SK-N-SH (cell line): ENCODE measurements at regions not wholly inside any gene's neighbourhood (a gene's known extent, or its start where the extent isn't known, plus 50 kb on each side); places are given as distances from the start of the nearest gene placed in this dataset.

ENCODE experiments used
- SIN3A ChIP-seq: IDR thresholded peaks from 2 replicates; pipeline ENCODE4 v1.6.1; 2012; ENCODE audit warnings: low read depth, mild to moderate bottlenecking, low read length, moderate library complexity, borderline replicate concordance
- TAF1 ChIP-seq: IDR thresholded peaks from 2 replicates; pipeline ENCODE4 v1.6.1; 2012; ENCODE audit warnings: low read depth, mild to moderate bottlenecking, low read length, moderate library complexity, borderline replicate concordance
- TEAD4 ChIP-seq: IDR thresholded peaks from 2 replicates; pipeline ENCODE4 v1.4.0; 2012; ENCODE audit warnings: mild to moderate bottlenecking, borderline replicate concordance; ENCODE audit not compliant: insufficient read depth
- TF ChIP-seq, protein P1 (sequence below): fragments of 200-600 bp; sonication (generic); IDR thresholded peaks from 2 replicates; pipeline ENCODE4 v1.6.1; 2017; ENCODE audit warnings: antibody characterized with exemption, mild to moderate bottlenecking, moderate library complexity
- TF ChIP-seq, protein P2 (sequence below): IDR thresholded peaks from 2 replicates; pipeline ENCODE4; 2012

DNA sequence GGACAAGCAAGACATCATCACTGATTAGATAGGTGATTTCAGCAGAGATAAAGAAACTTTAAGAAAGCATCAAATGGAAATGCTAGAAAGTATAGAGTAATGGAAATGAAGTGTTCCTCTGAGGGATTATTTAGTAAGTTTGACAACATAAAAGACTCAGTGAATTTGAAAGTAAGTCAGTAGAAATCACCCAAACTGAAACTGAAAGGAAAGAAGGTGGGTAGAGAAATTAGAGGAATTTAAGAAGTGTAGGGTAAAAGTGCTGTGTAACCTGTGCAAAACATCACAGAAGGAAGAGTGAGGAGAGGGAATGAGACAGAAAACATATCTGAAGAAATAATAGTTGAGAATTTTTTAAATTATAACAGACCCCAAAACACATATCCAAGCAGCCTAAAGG is 343.1 kb downstream of the CBLN2 start:
- TF ChIP-seq SIN3A (no peak), TAF1 (no peak), TEAD4 (no peak)
- TF ChIP-seq, protein P1, sequence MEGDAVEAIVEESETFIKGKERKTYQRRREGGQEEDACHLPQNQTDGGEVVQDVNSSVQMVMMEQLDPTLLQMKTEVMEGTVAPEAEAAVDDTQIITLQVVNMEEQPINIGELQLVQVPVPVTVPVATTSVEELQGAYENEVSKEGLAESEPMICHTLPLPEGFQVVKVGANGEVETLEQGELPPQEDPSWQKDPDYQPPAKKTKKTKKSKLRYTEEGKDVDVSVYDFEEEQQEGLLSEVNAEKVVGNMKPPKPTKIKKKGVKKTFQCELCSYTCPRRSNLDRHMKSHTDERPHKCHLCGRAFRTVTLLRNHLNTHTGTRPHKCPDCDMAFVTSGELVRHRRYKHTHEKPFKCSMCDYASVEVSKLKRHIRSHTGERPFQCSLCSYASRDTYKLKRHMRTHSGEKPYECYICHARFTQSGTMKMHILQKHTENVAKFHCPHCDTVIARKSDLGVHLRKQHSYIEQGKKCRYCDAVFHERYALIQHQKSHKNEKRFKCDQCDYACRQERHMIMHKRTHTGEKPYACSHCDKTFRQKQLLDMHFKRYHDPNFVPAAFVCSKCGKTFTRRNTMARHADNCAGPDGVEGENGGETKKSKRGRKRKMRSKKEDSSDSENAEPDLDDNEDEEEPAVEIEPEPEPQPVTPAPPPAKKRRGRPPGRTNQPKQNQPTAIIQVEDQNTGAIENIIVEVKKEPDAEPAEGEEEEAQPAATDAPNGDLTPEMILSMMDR: no peak
- TF ChIP-seq, protein P2, sequence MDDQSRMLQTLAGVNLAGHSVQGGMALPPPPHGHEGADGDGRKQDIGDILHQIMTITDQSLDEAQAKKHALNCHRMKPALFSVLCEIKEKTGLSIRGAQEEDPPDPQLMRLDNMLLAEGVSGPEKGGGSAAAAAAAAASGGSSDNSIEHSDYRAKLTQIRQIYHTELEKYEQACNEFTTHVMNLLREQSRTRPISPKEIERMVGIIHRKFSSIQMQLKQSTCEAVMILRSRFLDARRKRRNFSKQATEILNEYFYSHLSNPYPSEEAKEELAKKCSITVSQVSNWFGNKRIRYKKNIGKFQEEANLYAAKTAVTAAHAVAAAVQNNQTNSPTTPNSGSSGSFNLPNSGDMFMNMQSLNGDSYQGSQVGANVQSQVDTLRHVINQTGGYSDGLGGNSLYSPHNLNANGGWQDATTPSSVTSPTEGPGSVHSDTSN: no peak
